NCI-H526 (cell line): ENCODE measurements at regions not wholly inside any gene's neighbourhood (a gene's known extent, or its start where the extent isn't known, plus 50 kb on each side); places are given as distances from the start of the nearest gene placed in this dataset.

Experiments used
- DNase-seq, 2 experiments: peaks; one replicate each; lab custom pipeline; 2025; lab: John Stamatoyannopoulos, UW

- no peak for DNase-seq
These were observed 50.5 kb upstream of the FBRSL1 start for GRCh38 chr12:132439333-132439904.

DNA sequence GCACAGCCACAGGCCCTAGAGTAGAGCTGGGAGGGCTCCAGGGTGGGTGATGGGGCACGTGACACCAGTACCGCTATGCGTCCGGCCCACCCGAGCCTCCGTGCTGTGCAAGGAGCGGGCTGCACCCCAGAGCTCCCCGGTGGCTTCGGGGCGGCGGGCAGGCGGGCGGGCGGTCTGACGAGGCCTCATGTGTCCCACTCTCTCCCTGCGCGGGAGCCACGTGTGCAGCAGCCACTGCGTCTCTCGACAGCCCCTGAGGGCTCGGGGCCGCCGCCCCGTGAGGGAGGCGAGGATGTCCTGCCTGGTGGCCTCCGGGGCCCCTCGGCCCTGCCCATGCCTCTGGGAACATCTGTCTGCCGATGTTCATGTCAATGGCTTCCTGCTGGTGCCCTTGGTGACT lies 51.2 kb upstream of the FBRSL1 start:
- DNase-seq, result no peak

DNA sequence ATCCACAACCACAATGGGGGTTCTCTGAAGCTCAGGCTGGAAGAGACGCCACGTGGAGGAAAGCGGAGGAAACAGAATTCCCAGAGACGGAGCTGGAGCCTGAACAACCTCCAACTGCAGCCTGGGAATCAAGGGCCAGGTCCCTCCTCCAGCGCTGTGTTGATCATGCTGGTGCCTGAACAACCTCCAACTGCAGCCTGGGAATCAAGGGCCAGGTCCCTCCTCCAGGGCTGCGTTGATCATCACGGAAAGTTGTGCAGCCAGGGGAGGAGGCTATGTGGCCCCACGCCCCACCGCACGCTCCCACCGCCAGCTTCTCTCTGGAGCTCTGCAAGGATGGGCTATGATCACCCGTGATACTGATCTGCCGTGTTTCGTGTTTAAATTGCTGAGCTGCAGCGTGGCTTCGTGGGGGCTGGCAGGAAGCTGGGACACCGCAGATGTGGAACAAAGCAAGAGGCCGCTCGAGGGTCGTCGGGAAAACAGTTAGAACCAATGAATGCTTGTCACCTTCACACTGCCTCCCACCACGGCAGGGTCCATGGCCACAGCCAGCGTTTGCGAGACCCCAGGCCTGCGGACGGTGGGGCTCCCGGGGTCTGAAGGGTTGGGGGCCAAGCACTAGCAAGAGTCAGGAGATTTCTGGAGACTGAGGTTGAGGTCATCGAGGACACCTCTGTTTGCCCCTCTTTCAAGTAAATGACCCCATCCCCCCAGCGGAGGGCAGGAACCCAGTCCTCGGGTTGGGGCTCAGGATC lies 51.8 kb upstream of the FBRSL1 start:
- DNase-seq, result no peak

DNA sequence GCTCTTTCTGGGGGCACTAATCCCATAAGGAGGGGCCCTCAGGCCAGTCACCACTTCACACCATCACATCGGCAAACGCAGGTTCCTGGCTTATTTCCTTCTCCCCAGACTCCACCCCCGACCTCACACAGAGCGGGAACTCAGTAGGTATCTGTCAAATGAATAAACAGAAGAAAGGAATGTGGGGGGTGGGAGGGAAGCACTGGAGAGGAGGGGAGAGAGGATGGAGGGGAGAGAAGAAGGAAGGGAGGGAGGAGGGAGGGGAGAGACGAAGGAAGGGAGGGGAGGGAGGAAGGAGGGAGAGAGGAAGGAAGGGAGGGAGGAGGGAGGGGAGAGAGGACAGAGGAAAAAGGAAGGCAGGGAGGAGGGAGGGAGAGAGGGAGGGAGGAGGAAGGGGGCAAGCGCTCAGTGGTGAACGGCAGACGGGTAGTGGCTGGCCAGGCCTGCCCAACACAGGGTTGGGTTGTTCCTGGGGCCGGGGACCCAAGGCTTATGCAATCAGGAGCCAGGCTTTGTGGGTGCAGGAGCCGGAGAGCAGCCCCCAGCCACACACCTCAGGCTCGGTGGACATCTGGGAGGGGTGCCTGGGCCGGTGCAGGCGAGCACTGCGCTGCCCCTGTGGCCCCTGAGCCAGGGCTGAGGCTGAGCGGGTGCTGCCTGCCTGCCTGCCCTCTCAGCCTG lies 52.6 kb upstream of the FBRSL1 start:
- no peak for DNase-seq

DNA sequence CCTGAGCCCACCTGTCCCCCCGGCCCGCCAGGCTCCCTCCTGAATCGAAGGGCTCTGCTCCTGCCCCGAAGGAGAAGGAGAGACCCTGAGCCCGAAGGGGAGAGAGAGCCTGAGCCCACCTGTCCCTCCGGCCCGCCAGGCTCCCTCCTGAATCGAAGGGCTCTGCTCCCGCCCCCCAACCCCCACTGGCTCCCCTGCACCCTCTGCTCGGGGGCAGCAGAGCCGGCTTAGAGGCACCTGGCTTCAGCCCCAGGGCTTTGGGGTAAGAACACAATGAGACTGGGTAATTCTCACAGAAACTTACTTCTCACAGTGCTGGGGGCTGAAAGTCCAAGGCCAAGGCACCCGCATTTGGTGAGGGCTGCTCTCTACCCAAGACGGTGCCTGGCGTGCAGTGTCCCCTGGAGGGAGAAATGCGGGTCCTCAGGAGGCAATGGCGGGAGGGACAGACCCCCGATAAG lies 53.1 kb upstream of the FBRSL1 start:
- DNase-seq, result no peak

GRCh38 chr12:132435486-132436187 lies 54.3 kb upstream of the FBRSL1 start:
- no peak for DNase-seq

DNA sequence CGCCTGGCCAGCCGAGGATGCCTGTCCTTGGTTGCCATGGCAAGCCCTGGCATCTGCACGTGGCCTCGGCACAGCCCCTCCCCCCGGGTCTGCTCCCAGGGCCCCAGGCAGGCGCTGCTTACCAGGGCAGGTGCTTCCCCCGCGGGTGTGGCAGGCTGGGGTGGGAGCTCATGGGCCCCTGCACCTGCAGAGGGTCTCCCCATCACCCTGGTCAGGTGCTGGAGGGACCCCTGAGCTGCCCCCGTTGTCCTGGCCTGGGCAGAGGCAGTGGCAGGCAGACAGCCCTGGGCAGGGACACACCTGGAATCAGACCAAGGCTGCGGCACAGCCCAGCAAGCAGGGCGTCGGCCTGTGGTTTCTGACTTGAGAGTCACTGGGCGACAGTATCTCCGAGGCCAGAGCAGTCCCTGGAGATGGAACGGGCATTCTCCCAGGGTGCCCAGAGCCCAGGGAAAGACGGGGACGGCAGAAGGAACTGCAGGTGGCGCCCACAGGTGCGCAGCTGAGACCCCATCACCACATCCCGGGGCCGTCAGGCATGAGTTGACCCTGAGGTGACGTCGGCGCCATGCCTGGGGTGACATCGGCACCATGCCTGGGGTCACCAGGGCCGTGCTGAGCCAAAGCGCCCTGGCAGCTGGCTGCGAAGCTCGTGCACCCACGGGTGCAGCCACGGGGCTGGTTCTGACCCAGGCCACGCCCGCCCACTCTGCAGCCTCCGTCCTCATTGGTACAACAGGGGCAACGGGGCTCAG lies 56.1 kb upstream of the FBRSL1 start:
- peak in 1 of 2 experiments; percentile 47 for DNase-seq

GRCh38 chr12:132432721-132433577 lies 57.0 kb upstream of the FBRSL1 start:
- no peak for DNase-seq

DNA sequence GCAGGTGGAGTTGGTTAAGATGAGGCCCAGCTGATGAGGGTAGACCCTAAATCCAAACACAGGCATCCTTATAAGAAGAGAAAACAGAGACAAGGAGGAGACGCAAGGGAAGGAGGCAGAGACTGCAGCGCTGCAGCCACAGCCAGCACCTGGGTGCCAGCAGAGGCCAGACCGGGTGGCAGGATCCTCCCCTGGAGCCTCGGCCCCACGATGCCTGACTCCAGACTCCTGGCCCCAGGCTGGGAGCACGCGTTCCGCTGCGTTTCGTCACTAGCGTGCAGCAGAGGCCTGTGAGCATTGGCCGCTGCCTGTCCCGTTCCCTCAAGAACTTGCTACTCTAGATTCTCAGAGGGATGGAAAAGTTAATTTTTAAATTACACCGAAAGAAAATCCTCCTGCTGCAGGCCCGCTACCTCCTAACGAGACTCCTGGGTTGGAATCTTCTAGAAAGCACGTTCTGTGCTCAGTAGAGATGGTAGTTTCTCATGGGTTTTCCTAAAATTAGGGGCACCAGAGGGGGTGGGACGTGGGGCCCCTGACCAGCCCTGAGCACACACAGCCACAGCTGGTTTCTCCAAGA lies 57.7 kb upstream of the FBRSL1 start:
- no peak for DNase-seq

DNA sequence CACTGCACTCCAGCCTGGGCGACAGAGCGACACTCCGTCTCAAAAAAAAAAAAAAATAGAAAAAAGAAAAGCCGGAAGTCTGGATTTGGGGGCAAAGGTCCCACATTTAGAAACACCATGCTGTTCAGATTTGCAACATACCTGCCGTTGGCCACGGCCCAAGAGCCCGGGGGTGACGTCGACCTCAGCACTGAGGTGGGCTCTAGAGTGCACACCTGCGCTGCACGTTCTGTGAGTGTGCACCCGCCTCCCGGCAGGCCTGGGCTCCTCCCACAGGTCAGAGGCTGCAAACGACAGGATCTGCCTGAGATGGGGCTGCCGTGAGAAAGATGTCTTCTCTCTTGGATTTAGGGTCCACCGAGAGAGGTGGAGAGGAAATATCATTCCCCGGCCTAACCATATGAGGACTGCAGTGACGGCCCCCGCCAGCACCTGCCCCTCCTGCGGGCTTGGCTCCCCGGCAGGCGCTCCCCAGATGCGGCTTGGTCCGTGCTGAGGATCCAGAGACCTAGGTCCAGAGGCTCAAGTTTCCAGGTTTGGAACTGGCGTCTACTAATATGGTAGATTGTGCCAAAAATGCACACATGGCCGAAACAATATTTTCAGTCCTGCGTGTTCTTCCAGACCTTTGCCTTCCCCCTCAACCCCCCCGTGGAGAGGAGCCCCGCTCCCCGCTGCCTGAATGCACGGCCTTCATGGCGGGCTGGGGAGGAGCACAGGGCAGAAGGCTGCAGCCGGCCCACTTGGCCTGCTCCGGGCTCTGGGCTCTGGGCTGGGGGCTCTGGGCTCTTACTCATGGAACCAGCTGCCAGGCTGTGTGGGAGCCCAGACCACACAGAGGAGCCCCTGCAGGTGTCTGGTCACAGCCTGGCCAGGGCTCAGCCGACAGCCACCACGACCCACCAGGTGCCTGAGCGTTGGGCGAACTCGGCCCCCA lies 58.8 kb upstream of the FBRSL1 start:
- peak in 1 of 2 experiments; percentile 41 for DNase-seq

DNA sequence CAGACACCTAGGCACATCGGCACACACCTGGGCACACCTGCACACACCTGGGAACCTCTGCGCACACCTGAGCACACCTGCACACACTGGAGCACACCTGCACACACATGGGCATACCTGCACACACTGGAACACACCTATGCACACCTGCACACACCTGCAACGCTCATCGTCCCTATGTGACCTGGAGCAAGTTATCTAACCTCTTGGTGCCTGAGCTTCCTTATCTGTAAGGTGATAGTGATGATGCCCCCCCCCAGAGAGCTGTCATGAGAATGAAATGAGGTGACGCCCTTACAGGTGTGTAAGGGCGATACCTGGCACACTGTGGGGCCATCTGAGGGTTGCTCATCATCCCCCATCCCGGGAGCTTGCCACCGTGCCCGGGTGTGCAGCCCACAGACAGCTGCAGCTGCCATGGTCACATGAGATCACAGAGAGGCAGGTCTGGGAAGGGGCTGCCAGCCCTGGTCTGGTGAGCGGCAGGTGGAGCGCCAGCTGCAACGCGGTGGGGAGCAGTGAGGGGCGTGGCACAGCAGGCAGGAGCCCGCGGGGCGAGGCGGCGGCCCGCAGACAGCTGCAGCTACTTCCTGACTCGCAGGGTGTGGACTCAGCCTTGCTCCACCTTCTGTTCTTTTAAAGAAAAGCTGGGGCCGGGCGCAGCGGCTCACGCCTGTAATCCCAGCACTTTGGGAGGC lies 59.9 kb upstream of the FBRSL1 start:
- DNase-seq, result peak; percentile 82 to 95

GRCh38 chr12:132429602-132429945 lies 60.4 kb upstream of the FBRSL1 start:
- no peak for DNase-seq

- no peak for DNase-seq
These were observed 60.9 kb upstream of the FBRSL1 start for GRCh38 chr12:132428936-132429601.

DNA sequence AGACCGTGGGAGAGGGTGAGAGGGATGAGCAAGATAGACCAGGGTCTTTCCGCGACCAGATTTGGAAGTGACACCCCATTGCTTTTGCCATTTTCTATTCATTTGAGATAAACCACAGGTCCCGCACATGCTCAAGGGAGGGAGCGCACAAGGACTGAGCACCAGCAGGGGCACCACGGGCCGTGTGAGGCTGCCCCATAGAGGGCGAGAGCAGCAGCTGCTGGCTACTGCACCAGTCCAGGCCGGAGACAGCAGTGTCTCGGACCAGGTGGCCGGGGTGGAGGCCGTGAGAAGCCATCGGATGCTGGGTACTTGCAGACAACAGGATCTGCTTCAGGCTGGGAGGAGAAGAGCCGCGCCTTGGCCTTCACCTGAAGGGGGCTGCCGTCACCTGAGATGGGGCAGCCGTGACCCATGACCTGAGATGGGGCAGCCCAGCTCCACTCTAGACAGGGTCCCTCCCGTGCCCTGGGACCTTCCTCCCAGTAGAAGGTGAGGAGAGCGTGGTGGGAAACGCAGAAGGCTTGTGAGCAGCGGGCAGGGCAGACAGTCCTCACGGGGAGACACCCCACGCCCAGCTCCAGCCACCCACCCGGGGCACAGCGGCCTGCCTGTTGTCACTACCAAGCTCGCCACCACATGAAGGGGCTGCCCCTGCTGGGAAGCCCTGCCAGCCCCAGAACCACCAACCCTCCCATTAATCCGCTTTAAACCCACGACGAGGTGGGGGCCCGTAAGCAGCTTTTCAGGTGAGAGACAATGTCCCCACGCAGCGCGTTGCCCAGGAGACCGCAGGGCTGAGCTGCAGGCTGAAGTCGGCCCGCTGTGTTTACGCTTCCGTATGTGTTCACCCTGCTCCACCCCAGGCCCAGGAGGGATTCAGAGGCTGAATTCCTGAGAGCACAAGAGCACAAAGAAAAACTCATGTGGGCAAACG lies 61.7 kb upstream of the FBRSL1 start:
- no peak for DNase-seq

GRCh38 chr12:132427174-132427768 lies 62.7 kb upstream of the FBRSL1 start:
- no peak for DNase-seq

GRCh38 chr12:132426349-132427173 lies 63.4 kb upstream of the FBRSL1 start:
- no peak for DNase-seq
